H1 (cell line): ENCODE measurements at regions not wholly inside any gene's neighbourhood (a gene's known extent, or its start where the extent isn't known, plus 50 kb on each side); places are given as distances from the start of the nearest gene placed in this dataset.

ENCODE experiments used
- CREB1 ChIP-seq: IDR thresholded peaks from 2 replicates; pipeline ENCODE4 v1.6.1; 2012; ENCODE audit warnings: inconsistent platforms
- CTCF ChIP-seq, 3 experiments: IDR thresholded peaks; 1 replicate in 2 of 3; 2 replicates in 1 of 3; pipeline versions ENCODE4 v1.5.1 to v1.6.1; 2011; ENCODE audit warnings: low read length in 3 of 3, mild to moderate bottlenecking in 3 of 3, inconsistent platforms in 2 of 3, low read depth in 1 of 3, moderate library complexity in 1 of 3; ENCODE audit not compliant: insufficient read depth in 1 of 3; ENCODE audit errors: control extremely low read depth in 1 of 3
- GABPA ChIP-seq: IDR thresholded peaks from 2 replicates; pipeline ENCODE4 v1.6.1; 2011; ENCODE audit warnings: mild to moderate bottlenecking, low read length, moderate library complexity, borderline replicate concordance; ENCODE audit not compliant: insufficient read depth
- POLR2AphosphoS5 ChIP-seq: IDR thresholded peaks from 2 replicates; pipeline ENCODE4 v1.6.1; 2011; ENCODE audit warnings: low read depth, low read length
- RAD21 ChIP-seq, 2 experiments: IDR thresholded peaks in 1 of 2; conservative IDR thresholded peaks in 1 of 2; 2 replicates each; pipeline ENCODE4 v1.6.1; 2011; ENCODE audit warnings: low read depth in 2 of 2, low read length in 2 of 2, improper control_type of control experiment in 1 of 2, inconsistent platforms in 1 of 2, mild to moderate bottlenecking in 1 of 2, moderate library complexity in 1 of 2
- RNF2 ChIP-seq: fragments of 200-900, 300-1000 bp; sonication (generic); IDR thresholded peaks from 2 replicates; pipeline ENCODE4 v1.7.1; 2016; ENCODE audit warnings: borderline replicate concordance, low read depth, mild to moderate bottlenecking, antibody characterized with exemption, low read length; ENCODE audit not compliant: poor library complexity, severe bottlenecking; ENCODE audit errors: missing control alignments
- USF2 ChIP-seq: IDR thresholded peaks from 2 replicates; pipeline ENCODE4 v1.6.1; 2011; ENCODE audit warnings: low read length, improper control_type of control experiment

- TF ChIP-seq CREB1: no peak
- no peak for TF ChIP-seq CTCF (IDR thresholded peaks at IDR 0.05; ENCODE audit: control extremely low read depth in 1 of 3, insufficient read depth in 1 of 3, low read depth in 1 of 3, low read length in 3 of 3)
- peak in 1 of 2 experiments; percentile 13; a peak in 1 of 4 replicates for TF ChIP-seq RAD21 (IDR thresholded peaks at IDR 0.05 in 1 of 2, conservative IDR thresholded peaks at IDR 0.05 in 1 of 2; ENCODE audit: low read depth in 2 of 2, low read length in 2 of 2)
- no peak for TF ChIP-seq GABPA
- TF ChIP-seq USF2: no peak
- no peak for TF ChIP-seq POLR2AphosphoS5
- TF ChIP-seq RNF2: no peak
Observed at GRCh38 chr21:16145479-16145878, 415.7 kb downstream of the USP25 start.
